GM21529 (cell line): ENCODE measurements at regions not wholly inside any gene's neighbourhood (a gene's known extent, or its start where the extent isn't known, plus 50 kb on each side); places are given as distances from the start of the nearest gene placed in this dataset.

Source experiments
- ATAC-seq: cut with Tn5 transposase; IDR thresholded peaks from one replicate; pipeline ENCODE4 v1.9.1; 2021; ENCODE audit not compliant: unreplicated experiment

DNA sequence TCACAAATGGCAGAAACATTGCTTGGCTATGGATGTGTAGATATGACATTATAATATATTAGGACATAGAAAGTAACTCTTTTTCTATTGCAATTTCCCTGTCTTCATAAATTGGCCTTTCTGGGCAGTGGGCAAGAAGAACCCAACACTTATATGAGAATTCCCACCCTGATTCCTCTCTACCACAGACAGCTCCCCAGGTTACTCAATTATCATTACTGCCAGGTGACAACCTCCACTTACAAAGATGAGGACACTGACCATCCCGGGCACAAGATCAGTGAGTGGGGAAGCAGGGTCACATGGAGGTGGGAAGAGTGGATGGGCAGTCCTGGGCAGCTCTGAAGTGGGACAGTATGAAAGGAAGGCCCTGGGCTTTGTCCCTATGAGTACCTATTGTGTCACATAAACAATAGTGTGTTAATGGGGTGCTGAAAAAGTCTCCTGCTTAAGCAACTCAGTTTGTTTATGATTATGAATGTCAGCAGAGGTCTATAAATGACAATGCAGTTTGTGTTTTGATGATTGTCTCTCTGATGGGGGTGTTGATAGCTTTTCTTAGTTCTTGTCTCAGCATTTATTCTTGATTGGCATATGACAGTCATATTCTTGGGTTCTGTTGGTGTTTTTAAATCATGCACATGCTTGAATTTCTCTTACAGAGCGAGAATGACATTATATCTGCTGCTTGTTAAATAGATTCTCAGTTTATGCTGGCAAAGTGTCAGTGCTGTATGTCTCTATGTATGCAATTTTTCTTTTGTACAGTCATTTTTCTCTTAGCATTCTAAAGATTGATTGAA lies 99.9 kb downstream of the SLIT2 start:
- no peak for ATAC-seq

DNA sequence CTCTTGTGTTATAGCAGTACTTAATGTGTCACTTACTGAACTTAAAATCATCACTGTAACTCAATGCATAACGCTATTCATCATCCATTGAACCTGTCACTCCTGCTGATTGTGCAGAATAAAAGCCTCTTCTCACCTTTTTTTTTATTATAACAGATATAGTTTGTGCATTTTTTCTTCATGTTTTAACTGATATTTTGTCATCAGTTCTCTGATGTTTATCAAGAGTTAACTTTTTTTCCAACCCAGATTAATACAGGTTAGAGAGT lies 100.4 kb downstream of the SLIT2 start:
- ATAC-seq: no peak

DNA sequence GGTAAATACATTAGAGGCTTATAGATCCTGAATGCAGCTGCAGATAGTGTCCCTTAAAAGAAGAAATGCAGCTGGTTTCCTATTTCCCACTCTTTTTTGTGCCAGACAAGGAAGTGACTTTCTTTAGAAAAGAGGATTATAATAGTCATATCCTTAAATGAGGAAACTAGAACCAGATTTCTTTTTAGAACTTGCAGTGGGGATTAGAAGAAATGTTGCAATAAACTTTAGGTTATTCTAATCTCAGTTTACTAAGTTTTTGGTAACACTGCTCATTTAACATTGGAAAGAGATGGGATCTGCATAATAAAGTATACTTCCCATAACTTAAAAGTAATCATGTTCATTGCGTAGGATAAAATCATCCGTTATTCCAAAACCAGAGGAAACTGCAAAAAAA lies 101.9 kb downstream of the SLIT2 start:
- ATAC-seq: no peak

DNA sequence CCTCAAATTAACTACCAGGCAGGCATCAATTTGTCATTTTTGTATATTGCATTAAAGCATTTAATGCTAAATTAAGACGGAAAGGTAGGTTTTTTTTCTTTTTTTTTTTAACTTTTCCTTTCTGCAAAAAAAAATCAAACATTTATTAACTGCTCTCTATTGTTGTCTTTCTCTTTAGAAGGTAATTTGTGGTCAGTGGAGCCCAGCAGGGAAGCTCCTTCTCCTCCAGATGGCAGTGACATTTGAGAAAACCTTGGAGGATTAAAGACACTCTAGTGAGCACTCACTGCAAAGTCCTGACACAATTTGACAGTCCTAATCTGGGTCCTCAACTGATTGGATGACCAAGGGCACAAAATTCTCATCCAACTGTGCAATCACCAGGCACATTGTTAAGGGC lies 102.4 kb downstream of the SLIT2 start:
- no peak for ATAC-seq

DNA sequence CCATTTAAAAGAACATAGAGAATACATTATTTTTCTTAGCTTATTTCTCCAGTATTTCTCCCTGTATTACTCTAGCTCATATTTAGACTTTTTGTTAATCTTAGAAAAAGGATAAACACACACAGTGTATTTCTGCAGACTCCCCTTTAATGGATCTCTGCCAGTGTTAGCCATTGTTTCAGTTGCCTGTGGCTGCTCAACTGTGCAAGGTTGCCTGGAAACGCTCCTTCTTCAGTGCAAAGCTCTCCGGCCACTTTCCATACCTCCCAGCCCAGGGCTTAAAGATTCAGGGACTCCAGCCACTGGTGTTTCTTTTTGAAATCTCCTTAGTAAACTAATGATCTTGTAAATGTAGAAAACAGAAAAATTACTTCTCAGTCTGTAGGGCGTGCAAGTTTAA lies 104.9 kb downstream of the SLIT2 start:
- no peak for ATAC-seq

DNA sequence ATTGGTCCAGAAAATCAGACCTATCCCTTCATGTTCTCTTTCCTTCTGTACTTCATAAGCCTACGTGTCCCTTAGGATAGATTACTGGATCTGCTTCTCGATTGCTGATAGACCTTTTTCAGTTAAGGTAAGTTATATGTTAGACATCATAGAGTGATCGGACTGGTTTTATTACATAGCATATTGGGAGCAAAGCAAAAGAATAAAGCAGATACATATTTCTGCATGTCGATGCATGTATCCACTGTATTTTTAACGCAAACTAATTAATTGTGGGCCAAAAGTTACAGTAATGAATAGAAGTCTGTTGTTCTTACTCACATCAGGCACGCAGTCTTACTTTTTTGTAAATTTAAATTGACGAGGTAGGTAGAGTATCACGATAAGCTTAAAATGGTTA lies 106.4 kb downstream of the SLIT2 start:
- ATAC-seq: no peak

DNA sequence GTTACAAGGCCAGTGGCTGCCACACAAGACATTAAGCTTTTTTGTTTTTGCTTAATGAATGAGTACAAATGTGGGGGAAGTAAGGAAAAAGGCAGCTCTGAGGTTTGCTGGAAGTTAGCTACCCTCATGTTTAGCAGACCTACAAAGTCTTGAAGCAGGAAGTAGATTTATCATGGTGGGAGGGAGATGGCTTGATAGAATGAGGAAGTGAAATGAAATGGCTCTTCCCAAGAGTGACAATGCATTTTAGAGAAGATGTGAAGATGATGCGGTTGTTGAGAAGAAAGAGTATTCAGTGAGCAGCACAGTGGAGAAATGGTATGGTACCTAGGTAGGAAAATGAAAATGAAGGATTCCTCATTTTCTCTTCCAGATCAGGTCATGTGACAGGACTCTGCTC lies 108.0 kb downstream of the SLIT2 start:
- ATAC-seq: peak; percentile 80

DNA sequence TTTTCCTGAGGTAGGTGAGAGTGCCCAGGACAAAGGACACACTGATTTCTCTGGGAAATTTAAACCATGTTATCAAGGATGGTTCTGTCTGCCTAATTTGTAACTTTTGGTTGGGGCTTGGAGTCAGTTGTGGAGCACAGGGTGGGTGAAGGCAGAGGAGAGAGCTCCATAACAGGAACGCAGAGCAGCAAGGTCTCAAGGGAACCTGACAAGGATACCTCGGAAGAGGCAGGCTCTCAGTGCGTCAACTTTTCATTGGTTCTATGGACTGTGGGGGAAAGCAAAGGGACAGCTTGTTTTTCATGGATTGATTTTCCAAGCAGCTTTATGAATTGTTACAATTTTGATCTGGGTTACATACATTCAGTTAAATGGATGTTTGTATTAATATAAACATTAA lies 110.4 kb downstream of the SLIT2 start:
- ATAC-seq: no peak

DNA sequence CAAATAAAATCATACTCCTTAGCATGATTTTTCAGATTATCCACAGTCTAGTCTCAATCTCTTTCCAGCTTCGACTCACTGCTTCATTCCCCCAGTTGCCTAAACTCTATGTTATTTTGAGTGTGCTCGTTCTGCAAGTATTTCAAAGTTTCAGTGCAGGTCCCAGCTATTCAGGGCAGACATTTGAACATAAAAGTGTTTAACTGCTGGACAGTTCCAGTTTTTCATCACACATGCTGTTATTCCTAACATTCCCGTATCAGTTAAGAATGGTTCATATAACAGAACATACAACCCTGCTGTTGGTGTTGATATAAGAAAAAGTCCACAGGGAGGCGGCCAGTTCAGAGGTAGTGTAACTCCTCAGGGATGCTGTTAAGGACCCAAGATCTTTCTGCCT lies 113.3 kb downstream of the SLIT2 start:
- no peak for ATAC-seq

DNA sequence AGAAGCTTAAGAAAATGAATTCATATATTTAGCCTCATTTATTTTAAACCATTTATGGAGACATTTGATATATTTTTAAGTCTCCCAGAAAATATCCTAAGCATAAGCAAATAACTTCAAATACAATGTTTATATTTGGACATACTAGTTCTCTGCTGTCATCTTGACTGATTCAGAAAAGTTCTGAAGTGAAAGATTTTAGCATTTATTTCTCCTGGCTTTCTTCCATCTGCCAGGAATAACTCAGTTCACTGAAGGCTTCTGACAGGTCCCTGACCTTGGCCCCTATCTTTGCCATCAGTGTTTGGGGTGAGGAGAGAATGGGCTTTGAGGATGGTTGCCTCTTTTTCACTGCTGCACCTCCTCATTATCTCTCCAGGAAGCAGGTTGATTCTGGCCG lies 115.7 kb downstream of the SLIT2 start:
- no peak for ATAC-seq

DNA sequence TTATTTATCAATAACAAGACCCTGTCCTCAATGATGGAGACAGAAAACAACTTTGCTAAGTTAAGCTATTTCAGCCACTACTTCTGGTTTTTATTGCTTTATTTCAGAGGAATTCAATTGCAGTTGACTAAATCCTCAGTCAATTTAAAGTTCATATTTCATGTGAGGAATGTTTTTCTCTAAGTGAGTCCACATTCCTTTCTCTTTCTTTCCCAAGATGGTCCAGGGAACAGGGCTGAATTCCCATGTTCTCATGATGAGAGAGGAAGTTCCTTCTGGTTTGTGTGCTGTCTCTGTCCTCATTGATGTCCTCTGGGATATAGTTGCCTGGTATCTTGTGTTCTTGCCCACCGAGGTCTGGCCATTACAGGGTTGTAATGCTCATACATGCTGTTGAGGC lies 117.2 kb downstream of the SLIT2 start:
- ATAC-seq: no peak

DNA sequence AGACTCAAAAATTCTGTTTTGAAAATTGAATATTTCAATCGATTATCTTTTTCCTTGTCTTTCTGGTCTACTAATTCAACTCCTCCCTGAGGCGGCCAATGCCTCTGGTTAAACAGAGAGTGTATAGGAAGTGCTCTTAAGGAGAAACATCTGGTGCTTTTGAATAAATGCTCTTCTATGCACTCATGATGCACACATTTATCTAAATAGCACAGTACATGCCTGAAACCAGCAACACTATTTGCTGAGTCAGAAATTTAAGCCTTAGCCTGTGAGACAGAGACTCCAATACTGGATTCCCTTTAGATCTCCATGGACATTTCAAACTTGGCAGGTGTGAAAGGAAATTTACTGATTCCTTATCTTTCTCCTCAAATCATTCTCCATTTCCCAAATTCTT lies 118.6 kb downstream of the SLIT2 start:
- no peak for ATAC-seq

DNA sequence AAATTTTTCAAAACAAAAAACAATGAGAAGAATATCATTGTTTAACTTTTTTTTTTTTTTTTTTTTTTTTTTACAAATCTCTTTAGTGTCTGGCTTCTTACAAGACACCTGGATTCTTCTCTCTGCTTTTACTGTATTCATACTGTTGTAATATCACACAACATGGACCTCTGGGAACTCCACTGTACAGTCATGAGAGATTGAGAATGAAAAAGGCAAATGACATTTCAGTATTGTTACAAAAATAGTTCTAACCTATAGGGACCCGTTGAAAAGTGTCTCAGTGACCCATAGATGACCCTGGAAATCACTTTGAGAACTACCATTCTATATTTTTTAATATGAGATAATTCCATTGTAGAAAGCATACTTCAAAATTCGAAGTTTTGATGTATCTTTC lies 124.4 kb downstream of the SLIT2 start:
- ATAC-seq: no peak

DNA sequence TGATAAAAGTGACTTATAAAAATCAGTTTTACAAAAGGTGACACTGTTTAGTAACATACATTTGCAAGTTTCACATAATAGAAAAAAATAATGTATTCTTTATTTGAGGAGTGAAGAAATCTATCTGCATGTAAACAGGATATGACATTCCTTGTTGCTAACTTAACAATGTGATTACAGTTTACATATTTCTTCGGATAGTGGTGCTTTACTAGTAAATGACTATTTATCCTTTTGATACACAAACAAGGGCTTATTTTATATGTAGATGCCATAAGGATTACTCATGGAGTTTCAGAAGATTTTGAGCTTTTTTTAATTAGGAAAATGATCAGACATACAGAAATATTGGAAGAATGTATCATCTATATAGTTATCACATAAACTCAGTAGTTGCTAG lies 126.5 kb downstream of the SLIT2 start:
- no peak for ATAC-seq

DNA sequence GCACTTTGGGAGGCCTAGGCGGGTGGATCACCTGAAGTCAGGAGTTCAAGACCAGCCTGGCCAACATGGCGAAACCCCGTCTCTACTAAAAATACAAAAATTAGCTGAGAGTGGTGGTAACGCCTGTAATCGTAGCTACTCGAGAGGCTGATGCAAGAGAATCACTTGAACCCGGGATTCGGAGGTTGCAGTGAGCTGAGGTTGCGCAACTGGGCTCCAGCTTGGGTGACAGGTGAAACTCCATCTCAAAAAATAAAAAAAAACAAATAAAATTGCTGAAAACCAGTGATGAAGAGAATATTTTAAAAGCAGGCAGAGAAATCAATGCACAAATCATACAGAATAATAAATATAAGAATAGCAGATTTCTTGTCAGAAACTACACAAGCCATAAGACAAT lies 129.3 kb downstream of the SLIT2 start:
- no peak for ATAC-seq

DNA sequence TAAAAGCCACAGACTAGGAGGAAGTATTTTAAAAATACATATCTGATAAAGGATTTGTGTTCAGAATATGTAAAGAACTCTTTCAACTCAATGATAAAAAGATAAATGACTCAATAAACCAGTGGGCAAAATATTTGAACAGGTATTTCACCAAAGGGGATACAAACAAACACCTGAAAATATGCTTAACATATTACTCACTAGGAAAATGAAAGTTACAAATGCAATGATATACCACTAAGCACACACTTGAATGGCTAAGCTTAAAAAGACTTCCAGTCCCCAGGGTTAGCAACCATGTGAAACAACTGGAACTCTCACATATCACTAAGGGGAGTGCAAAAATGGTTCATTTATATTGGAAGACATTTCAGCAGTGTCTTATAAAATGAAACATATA lies 131.6 kb downstream of the SLIT2 start:
- ATAC-seq: no peak

DNA sequence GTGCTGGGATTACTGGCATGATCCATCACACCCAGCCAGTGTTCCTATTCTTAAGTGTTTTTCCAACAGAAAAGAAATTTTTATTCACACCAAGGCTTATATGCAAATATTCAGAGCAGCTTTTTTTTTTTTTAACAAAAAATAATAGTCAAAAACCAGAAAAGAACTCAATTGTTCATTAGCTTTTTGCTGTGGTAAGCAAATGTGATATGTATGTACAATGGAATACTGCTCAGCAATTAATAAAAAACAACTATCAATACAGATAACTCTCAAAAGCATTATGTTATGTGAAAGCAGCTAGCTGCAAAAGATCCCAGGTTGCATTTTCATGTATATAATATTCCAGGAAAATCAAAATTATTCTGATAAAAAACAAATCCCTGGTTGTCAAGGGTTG lies 132.3 kb downstream of the SLIT2 start:
- ATAC-seq: no peak

DNA sequence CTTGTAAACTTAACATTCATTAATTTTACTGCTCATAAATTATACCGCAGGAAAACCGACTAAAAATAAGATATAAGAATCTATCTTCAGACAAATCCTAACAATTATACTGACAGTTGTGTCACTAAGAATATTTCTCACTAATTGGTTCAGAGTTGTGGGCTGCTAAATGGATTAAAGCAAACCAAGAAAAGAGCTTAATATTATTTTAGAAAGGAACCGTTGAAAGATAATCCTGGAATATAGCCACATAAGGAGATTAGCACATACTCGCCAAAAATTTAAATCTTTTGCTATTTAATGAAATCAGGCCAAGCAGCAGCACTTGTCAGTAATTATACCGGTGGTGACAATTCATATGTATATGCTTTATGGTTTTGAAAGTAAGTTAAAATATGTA lies 132.8 kb downstream of the SLIT2 start:
- no peak for ATAC-seq

DNA sequence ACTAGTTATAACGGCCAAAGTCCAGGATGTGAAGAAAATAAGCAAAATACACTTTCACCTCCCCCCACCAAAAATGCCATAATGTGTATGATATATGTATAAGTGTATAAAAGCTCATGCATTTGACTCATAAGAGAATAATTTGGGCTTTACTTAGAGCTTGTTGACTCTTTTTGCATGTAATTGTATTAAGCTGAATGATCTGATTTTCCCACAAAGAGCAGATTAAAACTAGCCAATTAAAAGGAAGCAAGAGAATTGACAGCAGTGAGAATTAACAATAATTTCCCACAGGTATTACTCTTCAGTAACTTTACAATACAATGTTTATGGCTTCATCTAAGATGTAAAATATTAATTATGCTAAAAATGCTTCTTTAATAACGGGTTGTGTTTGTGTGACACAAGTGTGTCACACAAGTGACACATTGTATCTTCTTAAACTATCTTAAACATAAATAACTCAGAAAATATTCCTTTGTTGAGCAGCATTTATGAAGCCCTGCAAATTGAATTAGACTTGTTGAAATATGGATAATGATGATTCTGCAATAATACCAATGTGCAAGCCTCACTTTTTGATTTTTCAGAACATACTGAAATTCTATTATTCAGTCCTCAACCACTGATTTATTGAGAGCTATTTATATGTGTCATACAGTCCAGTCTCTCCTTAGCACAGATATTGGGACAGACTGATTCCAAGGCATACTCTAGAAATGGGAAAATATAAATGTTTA lies 134.5 kb downstream of the SLIT2 start:
- ATAC-seq: no peak

DNA sequence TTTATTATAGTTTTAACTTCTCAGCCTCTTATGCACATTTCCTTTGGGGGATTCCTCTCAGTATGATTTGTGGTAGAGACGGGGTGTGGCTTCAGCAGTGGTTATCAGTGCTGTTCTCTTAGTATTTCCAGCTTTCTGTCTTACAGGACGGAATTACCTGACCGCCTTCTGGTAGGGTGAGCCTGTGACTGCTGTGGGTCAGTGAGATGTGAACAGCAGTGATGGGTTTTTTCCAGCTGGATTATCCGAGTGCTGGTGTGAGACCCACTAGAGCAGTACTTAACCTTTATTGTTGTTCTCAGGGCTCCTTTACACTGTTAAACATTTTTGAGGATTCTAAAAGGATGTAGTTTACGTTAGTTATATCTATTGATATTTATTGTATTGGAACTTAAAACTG lies 135.2 kb downstream of the SLIT2 start:
- no peak for ATAC-seq

DNA sequence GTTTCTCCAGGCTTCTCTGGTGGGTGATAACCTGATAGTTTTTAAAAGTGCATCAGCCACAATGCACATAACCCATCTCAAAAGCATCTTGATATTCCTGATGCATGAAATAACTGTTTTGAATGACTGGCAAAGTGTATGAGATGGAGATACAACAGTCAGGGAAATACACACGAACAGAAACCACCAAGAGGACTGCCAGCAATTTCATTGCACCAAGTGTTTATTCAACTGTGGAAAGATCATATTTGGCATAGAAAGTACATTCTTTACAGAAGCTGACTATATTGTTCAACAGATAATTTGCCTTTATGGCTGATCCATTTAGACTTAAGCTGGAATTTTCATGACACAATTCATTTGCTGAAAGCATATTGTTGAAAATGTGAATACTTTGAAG lies 139.5 kb downstream of the SLIT2 start:
- no peak for ATAC-seq

DNA sequence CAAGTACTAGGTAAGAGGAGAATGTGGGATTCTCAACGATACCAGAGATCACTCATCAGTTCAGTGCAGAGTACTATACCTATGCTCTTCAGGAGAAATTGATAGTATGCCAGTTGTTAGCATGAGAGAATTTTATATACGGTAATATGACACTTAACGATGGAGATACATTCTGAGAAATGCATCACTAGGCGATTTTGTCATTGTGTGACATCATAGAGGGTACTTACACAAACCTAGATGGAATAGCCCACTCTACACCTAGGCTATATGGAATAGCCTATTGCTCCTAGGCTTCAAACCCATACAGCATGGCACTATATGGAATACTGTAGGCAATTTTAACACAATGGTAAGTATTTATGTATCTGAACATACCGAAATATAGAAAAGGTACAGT lies 140.2 kb downstream of the SLIT2 start:
- no peak for ATAC-seq

DNA sequence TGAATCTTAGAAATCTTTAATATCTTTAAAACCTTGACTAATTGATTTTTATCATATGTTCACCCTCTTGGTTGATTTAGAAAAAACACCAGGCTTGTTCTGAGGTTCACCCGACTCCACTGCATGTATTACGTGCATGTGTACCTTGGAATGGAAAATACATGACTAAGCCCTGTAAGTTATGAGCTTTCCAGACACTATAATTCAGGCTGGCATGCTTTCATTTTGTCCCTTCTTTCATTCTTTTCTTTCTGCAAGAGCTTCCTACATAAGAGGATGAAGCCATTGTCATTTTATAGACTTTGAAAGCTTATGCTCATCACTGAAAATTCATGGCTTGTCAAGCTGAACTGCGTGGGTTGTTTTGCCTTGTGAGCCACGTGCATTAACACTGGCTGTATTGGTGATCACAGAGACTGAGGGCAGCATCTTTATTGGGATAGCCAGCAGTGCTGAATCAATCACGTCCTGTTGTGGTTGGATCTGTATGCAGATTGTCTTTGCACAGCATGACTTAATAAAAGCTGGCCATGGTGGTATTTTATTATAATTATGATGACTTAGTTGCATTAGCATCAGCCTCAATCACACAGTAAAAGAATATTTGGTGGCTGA lies 141.9 kb downstream of the SLIT2 start:
- ATAC-seq: no peak
